Keratinocyte (primary cell): ENCODE measurements at regions not wholly inside any gene's neighbourhood (a gene's known extent, or its start where the extent isn't known, plus 50 kb on each side); places are given as distances from the start of the nearest gene placed in this dataset.

ENCODE experiments used
- CTCF ChIP-seq, 3 experiments: IDR thresholded peaks in 1 of 3; conservative IDR thresholded peaks in 1 of 3; optimal IDR thresholded peaks in 1 of 3; 2 replicates in 2 of 3; 3 replicates in 1 of 3; pipeline versions ENCODE3 to v1.5.1; 2011; ENCODE audit warnings: low read length in 3 of 3, mild to moderate bottlenecking in 3 of 3, moderate library complexity in 2 of 3, control low read depth in 1 of 3, inconsistent platforms in 1 of 3; ENCODE audit not compliant: insufficient read depth in 2 of 3; ENCODE audit errors: extremely low read depth in 1 of 3
- EZH2 ChIP-seq: IDR thresholded peaks from one replicate; pipeline ENCODE4 v1.6.1; 2012; ENCODE audit warnings: inconsistent platforms, mild to moderate bottlenecking, low read length, moderate library complexity

GRCh38 chr20:40073535-40074111 is 615.4 kb downstream of the MAFB start:
- TF ChIP-seq CTCF (optimal IDR thresholded peaks at IDR 0.05 in 1 of 3, IDR thresholded peaks at IDR 0.05 in 1 of 3, conservative IDR thresholded peaks at IDR 0.05 in 1 of 3; ENCODE audit: extremely low read depth in 1 of 3, insufficient read depth in 2 of 3, low read length in 3 of 3) (no peak), EZH2 (no peak)
